ENCODE measurements at regions not wholly inside any gene's neighbourhood (a gene's known extent, or its start where the extent isn't known, plus 50 kb on each side); places are given as distances from the start of the nearest gene placed in this dataset.

DNA sequence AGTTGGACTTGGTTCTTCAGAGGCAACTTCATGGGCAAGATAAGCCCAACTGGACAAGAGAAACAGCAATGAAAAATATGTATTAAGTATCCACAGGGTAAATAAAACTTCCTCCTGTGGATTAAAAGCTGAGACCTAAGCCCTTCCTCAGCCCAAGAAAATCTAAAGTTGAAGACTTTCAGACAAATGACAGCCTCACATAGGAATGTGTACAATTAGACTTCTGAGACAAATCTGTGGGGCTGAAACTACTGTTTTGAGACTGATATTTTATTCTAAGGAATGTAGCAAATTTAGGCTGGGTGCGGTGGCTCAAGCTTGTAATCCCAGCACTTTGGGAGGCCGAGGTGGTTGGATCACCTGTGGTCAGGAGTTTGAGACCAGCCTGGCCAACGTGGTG is 74.2 kb upstream of the IL12A start:
- DNase-seq: peak; percentile 59

DNA sequence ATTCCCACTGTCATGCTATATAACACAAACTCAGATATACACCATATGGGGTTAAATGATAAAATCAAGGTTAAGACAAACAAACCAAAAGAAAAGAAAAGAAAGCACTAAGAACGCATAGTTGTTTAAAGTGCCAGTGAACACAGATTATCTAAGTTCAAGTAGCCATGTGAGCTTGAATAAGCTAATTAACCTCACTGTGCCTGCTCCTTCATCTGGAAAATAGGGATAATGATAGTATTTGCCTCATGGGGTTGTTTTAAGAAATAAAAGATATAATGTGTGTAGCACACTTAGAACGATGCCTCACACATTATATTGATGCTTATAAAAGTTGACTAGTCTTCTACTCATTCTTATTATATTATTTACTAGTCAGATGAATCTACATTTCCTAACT is 72.6 kb upstream of the IL12A start:
- no peak for DNase-seq

DNA sequence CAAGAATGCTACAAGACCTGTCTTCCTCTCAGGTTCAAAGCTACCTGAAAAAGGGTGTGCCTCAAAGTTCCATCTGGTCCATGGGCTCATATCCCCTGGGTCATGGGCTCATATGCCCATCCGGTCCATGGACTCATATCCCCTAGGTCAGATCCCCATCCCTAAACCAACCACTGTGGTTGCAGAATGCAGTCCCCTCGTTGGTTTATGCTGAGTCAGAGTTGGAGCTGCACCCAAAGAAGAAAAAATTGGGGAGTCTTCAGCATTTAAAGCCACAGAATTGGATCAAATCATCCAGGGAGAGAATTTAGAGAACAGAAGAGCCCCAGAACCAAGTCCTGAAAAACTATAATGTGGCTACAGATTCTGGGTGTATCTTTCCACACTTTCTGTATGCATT is 71.5 kb upstream of the IL12A start:
- no peak for DNase-seq

DNA sequence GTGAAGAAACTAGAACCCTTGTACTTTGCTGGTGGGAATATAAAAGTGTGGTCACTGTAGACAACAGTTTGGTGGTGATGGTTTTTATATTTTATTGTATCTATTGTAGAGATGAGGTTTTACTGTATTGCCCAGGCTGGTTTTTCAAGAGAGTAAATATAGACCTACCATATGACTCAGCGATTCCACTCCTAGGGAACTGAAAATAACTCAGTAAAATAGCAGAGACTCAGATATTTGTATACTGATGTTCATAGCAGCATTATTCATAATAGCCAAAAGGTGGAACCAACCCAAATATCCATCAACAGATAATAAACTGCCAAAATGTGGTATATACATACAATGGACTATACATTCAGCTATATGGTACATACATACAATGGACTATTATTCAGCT is 68.8 kb upstream of the IL12A start:
- DNase-seq: peak; percentile 53

DNA sequence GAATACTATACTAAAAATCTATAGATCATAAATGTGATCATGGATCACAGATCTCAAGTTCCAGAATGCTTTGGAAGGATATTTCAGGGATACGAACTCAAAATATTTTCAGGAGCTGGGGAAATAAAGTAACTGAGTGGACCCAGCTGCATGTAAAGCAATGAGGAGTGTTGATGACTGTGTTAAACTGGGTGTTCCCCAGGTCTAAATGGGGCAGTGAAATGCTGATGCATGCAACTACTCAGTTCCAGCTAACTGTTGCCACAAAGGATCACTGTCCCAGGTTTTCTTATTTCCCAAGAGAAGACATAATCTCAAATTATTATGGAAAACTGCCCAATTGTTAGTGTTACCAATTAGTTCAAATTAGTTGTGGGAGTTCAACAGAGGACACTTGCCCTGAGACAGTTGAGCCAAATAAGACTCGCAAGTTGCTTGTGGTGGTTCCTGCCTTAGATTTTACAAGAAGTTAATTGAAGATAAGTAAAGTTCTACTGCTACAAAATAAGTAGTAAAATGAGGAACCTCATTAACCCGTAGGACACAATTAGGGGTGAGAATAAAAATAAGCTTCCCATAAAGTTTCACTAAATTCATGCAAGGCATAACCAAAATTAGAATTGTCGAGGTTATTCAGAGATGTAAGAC is 66.3 kb upstream of the IL12A start:
- no peak for DNase-seq

DNA sequence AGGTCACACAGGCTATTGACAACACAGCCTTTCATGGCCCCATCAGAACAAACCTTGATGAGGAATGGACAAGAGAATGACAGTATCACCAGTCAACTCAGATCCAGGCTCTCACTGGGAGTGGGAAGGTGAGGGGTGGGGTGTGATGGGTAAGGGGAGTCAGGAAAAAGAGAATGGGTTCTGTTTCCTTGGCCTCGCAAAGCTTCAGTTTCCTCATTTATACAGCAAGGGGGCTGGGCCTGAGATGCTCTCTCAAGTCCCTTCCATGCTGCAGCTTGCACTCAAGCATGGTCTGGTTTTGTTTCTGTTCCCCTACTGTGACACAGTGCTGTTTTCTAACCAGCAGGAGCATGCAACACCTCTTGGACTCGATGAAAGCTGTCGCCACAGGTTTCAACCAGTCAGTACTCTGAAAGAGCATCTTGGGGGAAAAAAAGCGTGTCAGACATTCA is 65.7 kb upstream of the IL12A start:
- no peak for DNase-seq

DNA sequence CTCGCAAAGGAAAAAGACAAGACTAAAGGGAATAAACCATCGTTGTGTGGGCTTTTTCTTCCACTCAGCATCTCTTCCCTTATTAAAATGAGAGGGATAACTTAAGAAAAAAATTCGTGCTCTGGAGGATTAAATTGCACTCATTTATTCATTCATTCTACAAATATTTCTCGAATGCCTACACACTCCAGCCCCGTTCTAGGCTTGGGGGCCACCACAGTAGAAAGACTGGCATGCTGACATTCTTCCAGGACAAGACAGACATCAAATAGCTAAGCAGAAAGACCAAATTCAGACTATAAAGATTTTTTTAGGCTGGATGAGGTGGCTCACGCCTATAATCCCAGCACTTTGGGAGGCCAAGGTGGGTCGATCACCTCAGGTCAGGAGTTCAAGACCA is 65.3 kb upstream of the IL12A start:
- no peak for DNase-seq

DNA sequence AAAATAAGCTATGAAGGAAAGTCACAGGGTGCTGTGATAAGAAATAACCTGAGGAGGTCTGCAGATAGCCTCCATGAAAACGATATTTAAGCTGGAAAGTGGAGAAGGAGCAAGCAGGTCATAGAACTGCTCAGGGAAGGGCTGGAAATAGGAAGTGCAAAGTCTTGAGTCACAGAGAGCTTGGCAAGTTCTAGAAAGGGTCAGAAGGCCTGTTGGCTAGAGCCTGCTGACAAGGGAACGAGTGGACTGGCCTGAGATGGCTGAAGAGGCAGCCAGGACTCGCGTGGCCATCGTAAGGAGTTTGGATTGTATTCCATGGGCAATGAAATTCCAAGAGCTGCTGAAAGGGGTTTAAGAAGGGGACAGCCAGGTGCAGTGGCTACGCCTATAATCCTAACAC is 64.7 kb upstream of the IL12A start:
- DNase-seq: no peak

DNA sequence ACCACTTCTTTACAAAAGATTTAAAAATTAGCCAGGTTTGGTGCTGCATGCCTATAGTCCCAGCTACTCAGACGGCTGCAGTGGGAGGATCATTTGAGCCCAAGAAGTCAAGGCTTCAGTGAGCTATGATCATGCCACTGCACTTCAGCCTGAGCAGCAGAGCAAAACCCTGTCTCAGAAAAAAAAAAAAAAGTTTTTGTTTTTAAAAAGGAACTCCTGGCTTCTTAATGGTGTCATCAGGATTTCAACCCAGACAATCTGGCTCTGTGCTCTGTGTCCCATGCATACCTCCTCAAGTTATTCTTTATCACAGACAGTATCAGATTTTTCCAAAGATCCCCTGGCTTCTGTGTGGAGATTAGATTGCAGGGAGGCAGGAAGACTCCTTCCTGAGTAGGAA is 64.2 kb upstream of the IL12A start:
- no peak for DNase-seq

DNA sequence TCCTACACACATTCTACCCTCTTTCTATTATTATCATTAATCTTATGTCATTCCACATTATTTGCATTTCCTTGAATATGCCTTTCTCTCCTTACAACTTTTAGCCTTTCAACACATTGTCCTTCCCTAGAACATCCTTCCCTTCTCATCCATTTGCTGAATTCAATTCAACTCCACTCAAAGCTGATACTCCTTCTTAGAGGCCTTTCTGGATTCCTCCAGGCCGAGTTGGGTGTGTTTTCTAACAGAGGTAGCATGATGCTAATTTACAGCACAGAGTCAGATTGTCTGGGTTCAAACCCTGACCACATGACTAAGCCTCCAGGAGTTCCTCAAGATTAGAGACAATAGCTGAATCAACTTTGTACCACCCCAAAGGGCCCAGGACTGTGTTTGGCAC is 63.4 kb upstream of the IL12A start:
- DNase-seq: no peak

DNA sequence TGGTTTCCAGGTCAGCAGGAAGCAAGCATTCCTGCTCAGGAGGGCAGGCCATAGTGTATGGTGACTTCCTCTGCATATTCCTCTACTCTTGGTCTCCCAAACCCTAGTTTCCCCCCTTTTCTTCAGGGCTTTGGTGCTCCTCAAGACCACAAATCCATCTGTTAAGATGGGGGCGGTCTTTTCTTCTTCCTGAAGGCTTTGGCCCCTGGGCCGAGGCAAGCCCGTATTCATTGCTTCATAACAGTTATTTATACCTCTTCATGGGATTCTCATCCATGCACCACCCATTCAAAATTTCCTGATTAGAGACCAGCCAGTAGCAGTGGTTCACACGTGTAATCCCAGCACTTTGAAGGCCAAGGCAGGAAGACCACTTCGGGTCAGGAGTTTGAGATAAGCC is 62.1 kb upstream of the IL12A start:
- no peak for DNase-seq

DNA sequence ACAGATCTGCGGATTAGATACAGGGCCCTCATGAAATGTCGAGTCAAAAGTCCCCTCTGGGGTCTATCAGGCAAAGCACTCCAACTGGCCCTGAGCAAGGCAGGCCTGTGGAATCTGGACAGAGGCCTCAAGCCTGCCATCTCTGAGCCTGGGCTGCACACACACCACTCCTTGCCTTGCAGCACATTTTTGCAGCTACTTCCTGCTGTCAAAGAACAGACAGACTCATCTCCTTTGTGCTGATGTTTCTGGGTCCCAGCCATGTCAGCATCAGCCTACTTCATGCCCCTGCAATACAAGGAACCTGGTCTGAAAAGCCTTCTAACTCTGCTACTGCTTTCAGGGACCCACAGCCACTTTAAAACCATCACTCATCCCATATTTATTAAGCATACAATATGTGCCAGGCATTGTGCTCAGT is 60.6 kb upstream of the IL12A start:
- DNase-seq: peak; percentile 55

DNA sequence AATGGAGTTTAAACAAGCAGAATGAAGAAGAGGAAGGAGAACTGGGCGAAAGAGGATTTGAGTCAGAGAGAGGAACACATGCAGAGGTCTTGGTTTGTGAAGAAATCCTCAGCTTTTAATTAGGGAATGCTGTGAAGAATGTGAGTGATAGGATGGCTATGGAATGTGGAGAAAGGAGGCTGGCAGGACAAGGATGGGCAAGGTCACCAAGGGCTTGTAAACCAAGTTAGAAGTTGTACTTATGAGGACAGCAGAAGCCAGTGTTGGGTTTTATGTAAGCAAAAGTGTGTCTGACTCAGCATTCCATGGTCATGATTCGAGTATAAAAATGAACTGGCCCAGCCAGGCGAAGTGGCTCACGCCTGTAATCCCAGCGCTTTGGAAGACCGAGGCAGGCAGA is 60.0 kb upstream of the IL12A start:
- peak; percentile 98 for DNase-seq

DNA sequence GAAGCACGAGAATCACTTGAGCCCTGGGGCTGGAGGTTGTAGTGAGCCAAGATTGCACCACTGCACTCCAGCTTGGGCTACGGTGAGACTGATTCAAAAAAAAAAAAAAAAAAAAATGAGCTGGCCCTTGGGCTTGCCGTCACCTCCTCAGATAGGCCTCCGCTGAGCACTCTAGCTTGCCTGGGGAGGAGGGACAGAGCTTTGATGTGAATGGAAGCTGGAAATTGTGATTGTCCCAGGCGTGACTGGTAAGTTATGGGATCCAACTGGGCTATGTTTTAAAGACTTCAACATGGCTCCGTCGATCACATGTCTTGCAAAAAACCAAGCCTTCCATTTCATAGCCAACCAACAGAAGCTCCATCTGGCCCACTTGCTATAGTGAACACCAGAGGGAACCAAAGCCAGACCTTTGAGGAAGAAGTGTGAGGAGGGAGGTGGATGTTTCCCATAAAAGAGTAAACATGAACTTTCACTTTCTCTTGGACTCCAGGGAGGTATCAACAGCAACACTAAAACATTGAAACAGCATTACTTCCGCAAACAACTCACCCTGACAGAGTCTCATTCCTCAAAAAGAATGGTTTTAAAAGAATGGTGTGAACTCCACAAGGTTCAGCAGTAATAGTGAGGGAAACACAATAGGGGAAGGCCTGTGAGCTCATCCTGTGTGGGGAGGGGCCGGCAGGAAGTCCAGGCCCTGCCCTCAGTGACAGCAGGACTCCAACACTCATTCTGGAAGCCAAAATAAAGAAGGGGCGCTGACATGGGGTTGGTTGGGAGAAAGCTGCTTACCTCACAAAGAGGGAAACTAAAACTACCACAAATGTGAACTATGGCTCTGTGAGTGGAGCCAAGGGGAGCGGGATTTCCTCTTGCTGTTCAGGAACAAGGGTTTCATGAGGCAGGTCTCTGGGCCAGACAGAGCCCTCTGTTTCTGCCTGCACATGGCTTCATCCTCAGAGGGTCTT is 59.2 kb upstream of the IL12A start:
- peak; percentile 82 for DNase-seq

DNA sequence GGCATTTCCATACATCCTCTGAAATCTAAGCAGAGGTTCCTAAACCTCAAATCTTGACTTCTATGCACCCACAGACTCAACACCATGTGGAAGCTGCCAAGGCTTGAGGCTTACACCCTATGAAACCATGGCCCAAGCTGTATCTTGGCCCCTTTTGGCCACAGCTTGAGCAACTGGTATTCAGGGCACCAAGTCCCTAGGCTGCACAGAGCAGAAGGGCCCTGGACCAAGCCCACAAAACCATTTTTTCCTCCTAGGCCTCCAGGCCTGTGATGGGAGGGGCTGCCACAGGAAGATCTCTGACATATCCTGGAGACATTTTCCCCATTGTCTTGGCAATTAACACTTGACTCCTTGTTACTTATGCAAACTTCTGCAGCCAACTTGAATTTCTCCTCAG is 54.4 kb upstream of the IL12A start:
- DNase-seq: no peak

DNA sequence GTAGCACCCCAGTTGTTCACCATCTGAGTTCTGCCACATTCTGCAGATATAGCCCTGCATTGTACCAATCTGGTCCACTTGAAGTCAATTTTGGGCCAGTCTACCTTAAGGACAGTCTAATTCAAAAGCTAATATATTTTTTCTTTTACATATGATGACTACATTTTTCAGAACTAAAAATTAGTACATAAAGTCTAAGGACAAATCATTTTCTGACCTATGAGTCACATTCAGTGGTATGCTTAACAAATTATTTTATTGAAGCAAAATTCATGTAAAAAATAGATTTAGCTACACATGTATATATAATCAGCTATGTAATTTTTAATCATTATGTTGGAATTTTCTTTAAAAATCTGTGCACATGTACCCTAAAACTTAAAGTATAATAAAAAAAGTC is 52.1 kb upstream of the IL12A start:
- DNase-seq: peak; percentile 17

DNA sequence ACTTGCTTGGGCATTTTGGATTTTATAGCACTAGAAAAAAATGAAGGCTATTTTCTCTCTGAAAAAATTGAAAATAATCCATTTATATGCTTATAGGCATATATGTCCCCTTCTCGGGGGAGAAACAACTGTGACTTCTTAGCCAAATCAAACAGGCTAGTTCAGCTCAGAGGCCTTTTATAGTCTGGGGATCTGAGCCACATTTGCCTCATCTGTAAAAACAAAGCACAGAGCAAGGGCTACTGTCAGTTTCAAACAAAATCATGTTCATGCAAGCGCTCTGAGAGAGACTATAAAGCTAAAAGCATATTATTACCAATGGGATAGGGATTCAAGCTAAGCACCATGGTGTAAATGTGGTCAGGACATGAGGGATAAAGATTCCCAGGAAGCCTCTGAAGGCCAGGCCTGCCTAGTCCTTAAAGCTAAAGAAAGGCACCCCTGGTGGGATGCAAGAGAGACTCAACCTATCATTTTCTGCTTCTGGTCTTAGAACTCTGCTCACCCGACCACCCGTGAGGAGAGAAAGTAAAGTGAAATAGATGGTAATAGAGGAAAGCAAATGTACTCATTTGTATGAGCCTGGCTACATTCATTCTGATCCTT is 51.0 kb upstream of the IL12A start:
- DNase-seq: no peak

DNA sequence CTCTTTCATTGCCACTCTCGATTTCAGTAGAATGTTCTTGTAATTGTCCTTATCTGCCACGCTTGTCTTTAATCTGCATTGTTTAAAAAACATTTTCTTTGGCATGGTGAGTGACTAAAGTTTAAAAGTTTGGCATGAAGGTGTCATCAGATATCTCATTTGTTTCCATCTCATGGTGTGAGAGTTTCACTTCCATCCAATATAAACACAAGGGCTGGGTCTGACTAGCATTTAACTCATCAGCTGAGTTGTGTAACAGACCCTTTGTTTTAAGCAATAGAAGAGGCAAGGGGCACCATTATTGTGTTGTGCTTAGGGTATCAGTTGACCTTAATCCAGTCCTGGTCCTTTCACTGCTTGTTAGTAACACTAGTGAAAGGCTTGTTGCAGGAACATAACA is 49.9 kb upstream of the IL12A start:
- DNase-seq: no peak

Data from fibroblast of skin of abdomen (primary cell).